HG03108 (cell line): ENCODE measurements at regions not wholly inside any gene's neighbourhood (a gene's known extent, or its start where the extent isn't known, plus 50 kb on each side); places are given as distances from the start of the nearest gene placed in this dataset.

Source experiments
- ATAC-seq: cut with Tn5 transposase; IDR thresholded peaks from one replicate; pipeline ENCODE4 v1.9.1; 2021; ENCODE audit warnings: moderate library complexity; ENCODE audit not compliant: unreplicated experiment

- ATAC-seq: no peak
Observed at GRCh38 chr6:19492636-19493405, 344.3 kb upstream of the ID4 start.

- ATAC-seq: no peak
Observed at GRCh38 chr6:19501737-19502245, 335.4 kb upstream of the ID4 start.

- no peak for ATAC-seq
Observed at GRCh38 chr6:19502301-19502700, 334.9 kb upstream of the ID4 start.

GRCh38 chr6:19515939-19516338 lies 321.2 kb upstream of the ID4 start:
- no peak for ATAC-seq

GRCh38 chr6:19519941-19520340 lies 317.2 kb upstream of the ID4 start:
- no peak for ATAC-seq

GRCh38 chr6:19524366-19525186 lies 312.6 kb upstream of the ID4 start:
- ATAC-seq: no peak

GRCh38 chr6:19525673-19526072 lies 311.5 kb upstream of the ID4 start:
- ATAC-seq: no peak

GRCh38 chr6:19530188-19530587 lies 307.0 kb upstream of the ID4 start:
- ATAC-seq: no peak

GRCh38 chr6:19535351-19535750 lies 301.8 kb upstream of the ID4 start:
- no peak for ATAC-seq

- ATAC-seq: no peak
Observed at GRCh38 chr6:19536838-19537237, 300.3 kb upstream of the ID4 start.

GRCh38 chr6:19538096-19538495 lies 299.1 kb upstream of the ID4 start:
- no peak for ATAC-seq

GRCh38 chr6:19547507-19547906 lies 289.7 kb upstream of the ID4 start:
- ATAC-seq: no peak

- ATAC-seq: no peak
Observed at GRCh38 chr6:19549109-19549508, 288.1 kb upstream of the ID4 start.

GRCh38 chr6:19550380-19550779 lies 286.8 kb upstream of the ID4 start:
- no peak for ATAC-seq

GRCh38 chr6:19551611-19552010 lies 285.6 kb upstream of the ID4 start:
- no peak for ATAC-seq

GRCh38 chr6:19552076-19552475 lies 285.1 kb upstream of the ID4 start:
- ATAC-seq: no peak

GRCh38 chr6:19552588-19552987 lies 284.6 kb upstream of the ID4 start:
- ATAC-seq: no peak

GRCh38 chr6:19554356-19555225 lies 282.6 kb upstream of the ID4 start:
- ATAC-seq: no peak

GRCh38 chr6:19557191-19557590 lies 280.0 kb upstream of the ID4 start:
- ATAC-seq: no peak

GRCh38 chr6:19558201-19558600 lies 279.0 kb upstream of the ID4 start:
- ATAC-seq: no peak

- no peak for ATAC-seq
Observed at GRCh38 chr6:19558934-19559333, 278.2 kb upstream of the ID4 start.
